B cell (primary cell): ENCODE measurements at regions not wholly inside any gene's neighbourhood (a gene's known extent, or its start where the extent isn't known, plus 50 kb on each side); places are given as distances from the start of the nearest gene placed in this dataset.

Experiments
- ATAC-seq: fragments of 200-7000 bp; cut with Tn5 transposase; one replicate; pipeline ENCODE4 v1.10.0; 2021; ENCODE audit warnings: low read depth, mild to moderate bottlenecking, moderate number of reproducible peaks, moderate library complexity
- CTCF ChIA-PET: fragments of 350-600 bp; sonication (Branson Sonifier 250); formaldehyde crosslinking; loops from one replicate; lab custom pipeline; 2021; ENCODE audit warnings: antibody characterized with exemption, inconsistent platforms; lab: Charles Lee
- POLR2A ChIA-PET: fragments of 350-600 bp; sonication (Branson Sonifier 250); formaldehyde crosslinking; loops from one replicate; lab custom pipeline; 2021; ENCODE audit warnings: antibody characterized with exemption; lab: Charles Lee
- DNase-seq: peaks from one replicate; pipeline ENCODE4 v3.0.0; 2013
- H2AFZ ChIP-seq: 2 replicates; pipeline ENCODE4 v1.6.1; 2012; ENCODE audit warnings: mild to moderate bottlenecking, low read depth, low read length; ENCODE audit not compliant: insufficient read depth, poor library complexity, severe bottlenecking
- H3K27ac ChIP-seq, 2 donors: 1 replicate in 1 of 2; 2 replicates in 1 of 2; pipeline ENCODE4 v1.5.1; 2012 to 2013; ENCODE audit warnings: low read length in 2 of 2, mild to moderate bottlenecking in 2 of 2, moderate library complexity in 1 of 2
- H3K27me3 ChIP-seq, 4 experiments: fragments of 200-600 bp in 1 of 4; sonication (generic) in 1 of 4; replicated peaks in 1 of 4; 1 replicate in 2 of 4; 2 replicates in 2 of 4; pipeline versions ENCODE4 v1.6.1 to v1.7.0; 2013 to 2016; ENCODE audit warnings: low read length in 3 of 4, mild to moderate bottlenecking in 2 of 4, mixed read lengths in 1 of 4, moderate library complexity in 1 of 4; ENCODE audit not compliant: insufficient read depth in 4 of 4, control insufficient read depth in 3 of 4; ENCODE audit errors: control extremely low read depth in 1 of 4
- H3K36me3 ChIP-seq, 2 experiments: replicated peaks in 1 of 2; 1 replicate in 1 of 2; 2 replicates in 1 of 2; pipeline versions ENCODE4 v1.6.1 to v1.7.1; 2013; ENCODE audit warnings: low read length in 1 of 2; ENCODE audit not compliant: insufficient read depth in 2 of 2, control insufficient read depth in 1 of 2; ENCODE audit errors: control extremely low read depth in 1 of 2, extremely low read depth in 1 of 2
- H3K4me1 ChIP-seq, 2 donors: fragments of 200-600 bp in 1 of 2; sonication (generic) in 1 of 2; 1 replicate in 1 of 2; 2 replicates in 1 of 2; pipeline versions ENCODE4 v1.5.1 to v1.6.1; 2013 to 2017; ENCODE audit warnings: low read length in 2 of 2; ENCODE audit not compliant: control insufficient read depth in 2 of 2, insufficient read depth in 2 of 2
- H3K4me2 ChIP-seq: replicated peaks from 2 replicates; pipeline ENCODE3; 2012; ENCODE audit warnings: mild to moderate bottlenecking, low read depth, low read length; ENCODE audit not compliant: poor library complexity, severe bottlenecking
- H3K4me3 ChIP-seq, 5 experiments: fragments of 200-600 bp in 1 of 5; sonication (generic) in 1 of 5; 1 replicate in 3 of 5; 2 replicates in 2 of 5; pipeline versions ENCODE4 v1.5.1 to v1.7.0; 2011 to 2016; ENCODE audit warnings: low read length in 4 of 5, mild to moderate bottlenecking in 4 of 5, low read depth in 2 of 5, control low read depth in 1 of 5, moderate library complexity in 1 of 5; ENCODE audit not compliant: insufficient read depth in 1 of 5; ENCODE audit errors: control extremely low read depth in 1 of 5, extremely low read depth in 1 of 5
- H3K79me2 ChIP-seq: fragments of 200-600 bp; sonication (generic); one replicate; pipeline ENCODE4 v1.6.0; 2016; ENCODE audit warnings: low read length; ENCODE audit not compliant: control insufficient read depth, insufficient read depth
- H3K9ac ChIP-seq: fragments of 200-600 bp; sonication (generic); 2 replicates; pipeline ENCODE4 v1.6.1; 2017; ENCODE audit warnings: mild to moderate bottlenecking, low read length, moderate library complexity
- H3K9me3 ChIP-seq, 3 donors: one replicate each; pipeline versions ENCODE4 v1.6.1 to v1.7.1; 2013; ENCODE audit warnings: low read length in 2 of 3; ENCODE audit not compliant: control insufficient read depth in 2 of 3, insufficient read depth in 1 of 3; ENCODE audit errors: control extremely low read depth in 1 of 3
- H4K20me1 ChIP-seq: 2 replicates; pipeline ENCODE4 v1.6.0; 2012; ENCODE audit warnings: mild to moderate bottlenecking, low read length; ENCODE audit not compliant: insufficient read depth, control insufficient read depth, poor library complexity, severe bottlenecking
- H3K27ac Mint-ChIP-seq: one replicate; pipeline ENCODE4 v1.8.0; 2021; ENCODE audit warnings: mixed read lengths
- H3K27me3 Mint-ChIP-seq: one replicate; pipeline ENCODE4 v1.8.0; 2021; ENCODE audit warnings: mixed read lengths
- H3K4me1 Mint-ChIP-seq: one replicate; pipeline ENCODE4 v1.8.0; 2021; ENCODE audit warnings: mixed read lengths
- H3K4me3 Mint-ChIP-seq: one replicate; pipeline ENCODE4 v1.8.0; 2021; ENCODE audit warnings: mixed read lengths
- H3K9me3 Mint-ChIP-seq: one replicate; pipeline ENCODE4 v1.8.0; 2022; ENCODE audit warnings: mixed read lengths; ENCODE audit not compliant: insufficient read depth
- CTCF ChIP-seq: fragments of 200-600 bp; IDR thresholded peaks from one replicate; pipeline ENCODE4 v1.8.0; 2022; ENCODE audit warnings: antibody characterized with exemption, mild to moderate bottlenecking
- EZH2 ChIP-seq: IDR thresholded peaks from 2 replicates; pipeline ENCODE4 v1.6.1; 2012; ENCODE audit warnings: borderline replicate concordance, low read depth, mild to moderate bottlenecking, moderate library complexity, low read length; ENCODE audit not compliant: insufficient read depth, poor library complexity, severe bottlenecking
- WGBS: methylation state at CpG from one replicate; pipeline ENCODE4 v1.1.5; 2013; ENCODE audit warnings: missing lambda C conversion rate; ENCODE audit not compliant: insufficient coverage; 5-methylcytosine and 5-hydroxymethylcytosine counted together
- intact Hi-C: fragments of 100-400 bp; cut with micrococcal nuclease; formaldehyde crosslinking; loops from one replicate; pipeline ENCODE4 v1.10.0; 2022

GRCh38 chr16:72291531-72291981, 119.6 kb upstream of the PMFBP1 start:
- Histone ChIP-seq H4K20me1 (no peaks in the 10 kb centered on the region), H3K9ac (no peak overlapping the region)
- intact Hi-C loops, result no loop called here

GRCh38 chr16:72291121-72291520, 119.2 kb upstream of the PMFBP1 start:
- Histone ChIP-seq H3K4me1 (no peaks in the 10 kb centered on the region), H3K9me3 (no peaks in the 10 kb centered on the region), H3K27me3 (no peaks in the 10 kb centered on the region), H3K4me2 (no peak overlapping the region), H2AFZ (no peak overlapping the region), H4K20me1 (no peaks in the 10 kb centered on the region), H3K27ac (no peak overlapping the region), H3K9ac (no peak overlapping the region), H3K4me3 (no peak overlapping the region), H3K36me3 (peaks cover 0 to 1% of the 10 kb centered on the region in 2 experiments), H3K79me2 (no peaks in the 10 kb centered on the region)
- H3K4me3 Mint-ChIP-seq, result no peak overlapping the region
- POLR2A ChIA-PET, result no interaction called here
- no peaks in the 10 kb centered on the region for H3K4me1 Mint-ChIP-seq
- H3K9me3 Mint-ChIP-seq, result no peaks in the 10 kb centered on the region
- DNase-seq (no peak), ATAC-seq (no peak)
- 100% methylated on average over 2 of the region's 3 CpGs for WGBS
- H3K27ac Mint-ChIP-seq, result no peak overlapping the region
- TF ChIP-seq EZH2 (no peak), CTCF (no peak)
- no peaks in the 10 kb centered on the region for H3K27me3 Mint-ChIP-seq
- intact Hi-C loops, result no loop called here
- CTCF ChIA-PET, result no interaction called here

More at GRCh38 chr16:72291531-72291981, 119.6 kb upstream of the PMFBP1 start:
- peaks cover 0 to 1% of the 10 kb centered on the region in 2 experiments for H3K36me3 ChIP-seq
- H3K4me3 ChIP-seq, result no peak overlapping the region
- H3K27ac ChIP-seq, result no peak overlapping the region
- H3K4me1 ChIP-seq, result no peaks in the 10 kb centered on the region
- ChIA-PET POLR2A (no interaction called here), CTCF (interaction anchor here (0.6 kb wide), 1 partner anchor 692 kb away, joined by 4 read pairs; no protein-coding TSS in a partner anchor)
- DNase-seq, result no peak
- no peak for ATAC-seq
- Mint-ChIP-seq H3K4me3 (no peak overlapping the region), H3K27me3 (no peaks in the 10 kb centered on the region), H3K9me3 (no peaks in the 10 kb centered on the region), H3K27ac (no peak overlapping the region), H3K4me1 (no peaks in the 10 kb centered on the region)
- H3K4me2 ChIP-seq, result no peak overlapping the region
- H2AFZ ChIP-seq, result no peak overlapping the region
- TF ChIP-seq EZH2, result no peak
- no peak for TF ChIP-seq CTCF
- H3K9me3 ChIP-seq, result no peaks in the 10 kb centered on the region
- no peaks in the 10 kb centered on the region for H3K79me2 ChIP-seq
- H3K27me3 ChIP-seq, result no peaks in the 10 kb centered on the region
